ENCODE measurements at regions not wholly inside any gene's neighbourhood (a gene's known extent, or its start where the extent isn't known, plus 50 kb on each side); places are given as distances from the start of the nearest gene placed in this dataset.
"Not testable (repeated sequence)": the region's sequence is repeated elsewhere in the genome, so short reads cannot be mapped to it uniquely, and the experiment has no call there.

DNA sequence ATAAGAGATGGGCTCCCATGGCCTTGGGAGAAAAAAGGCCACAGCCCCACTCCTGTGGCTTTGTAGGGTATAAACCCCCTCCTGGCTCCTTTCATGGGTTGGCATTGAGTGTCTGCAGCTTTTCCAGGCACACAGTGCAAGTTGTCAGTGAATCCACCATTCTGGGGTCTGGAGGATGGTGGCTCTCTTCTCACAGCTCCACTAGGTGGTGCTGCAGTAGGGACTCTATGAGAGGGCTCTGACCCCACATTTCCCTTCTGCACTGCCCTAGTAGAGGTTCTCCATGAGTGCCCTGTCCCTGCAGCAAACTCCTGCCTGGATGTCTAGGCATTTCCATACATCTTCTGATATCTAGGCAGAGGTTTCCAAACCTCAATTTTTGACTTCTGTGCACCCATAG, 136.5 kb upstream of the FRG2C start:
- H3K27me3 ChIP-seq (replicated peaks in 1 of 2; ENCODE audit: control insufficient read depth in 2 of 2, insufficient read depth in 2 of 2, low read length in 1 of 2), result not testable (repeated sequence)

GRCh38 chr3:75552095-75552494, 112.0 kb upstream of the FRG2C start:
- H3K9ac ChIP-seq (ENCODE audit: control insufficient read depth, insufficient read depth, low read length); in situ Hi-C loops (cut with MboI); H3K4me1 ChIP-seq (ENCODE audit: control insufficient read depth, insufficient read depth, low read length); H3K4me2 ChIP-seq (ENCODE audit: control insufficient read depth, insufficient read depth); H4K20me1 ChIP-seq (ENCODE audit: control insufficient read depth, insufficient read depth); DNase-seq (ENCODE audit: low read depth, low spot score); H3K27ac ChIP-seq (ENCODE audit: control insufficient read depth, insufficient read depth); H3K4me3 ChIP-seq; CTCF ChIA-PET; H2AFZ ChIP-seq (ENCODE audit: control insufficient read depth, low read depth, low read length); H3K9me3 ChIP-seq (replicated peaks; ENCODE audit: control insufficient read depth, insufficient read depth, low read length); H3K27me3 ChIP-seq (replicated peaks in 1 of 2; ENCODE audit: control insufficient read depth in 2 of 2, insufficient read depth in 2 of 2, low read length in 1 of 2); FAIRE-seq; POLR2A ChIA-PET; ATAC-seq; BruUV-seq (replicated peaks); RAD21 ChIA-PET (ENCODE audit: unreplicated experiment); H3K79me2 ChIP-seq (ENCODE audit: control insufficient read depth, insufficient read depth, low read length); H3K36me3 ChIP-seq (ENCODE audit: control insufficient read depth in 2 of 2, insufficient read depth in 2 of 2, low read length in 1 of 2); SMC1A ChIA-PET (ENCODE audit: uncharacterized antibody, unreplicated experiment): not testable (repeated sequence)
- WGBS (ENCODE audit: insufficient coverage, insufficient replicate concordance, low lambda C conversion rate, missing lambda C conversion rate), result 54% methylated on average over 11 of the region's 11 CpGs
- intact Hi-C loops (cut with micrococcal nuclease; ENCODE audit: unreplicated experiment), result loop anchor here (10.0 kb wide), 1 partner anchor 257 kb away; no protein-coding TSS in a partner anchor
- TF ChIP-seq YY1 (IDR thresholded peaks at IDR 0.05; ENCODE audit: low read depth, low read length), result 0 out of 2 replicates have a peak, but pooled peaks have one; percentile 18
- TF ChIP-seq CTCF (IDR thresholded peaks at IDR 0.05 in 2 of 3, conservative IDR thresholded peaks at IDR 0.05 in 1 of 3; ENCODE audit: control insufficient read depth in 2 of 3, extremely low read depth in 1 of 3, insufficient read depth in 1 of 3, low read depth in 3 of 3, low read length in 3 of 3), result peak; percentile 40 to 55 (median 52)
- TF ChIP-seq SMC3 (IDR thresholded peaks at IDR 0.05; ENCODE audit: borderline replicate concordance, low read length), result peak; percentile 6; the same call in 1 of the 2 replicates
- peak; percentile 54 for TF ChIP-seq RAD21 (IDR thresholded peaks at IDR 0.05; ENCODE audit: insufficient read depth, low read depth, low read length)

More for the DNA sequence above, 136.5 kb upstream of the FRG2C start:
- H3K9ac ChIP-seq (ENCODE audit: control insufficient read depth, insufficient read depth, low read length); ATAC-seq; H3K4me2 ChIP-seq (ENCODE audit: control insufficient read depth, insufficient read depth); H2AFZ ChIP-seq (ENCODE audit: control insufficient read depth, low read depth, low read length); BruUV-seq (replicated peaks); H3K4me1 ChIP-seq (ENCODE audit: control insufficient read depth, insufficient read depth, low read length); in situ Hi-C loops (cut with MboI); CTCF ChIA-PET; intact Hi-C loops (cut with micrococcal nuclease; ENCODE audit: unreplicated experiment); SMC1A ChIA-PET (ENCODE audit: uncharacterized antibody, unreplicated experiment); RAD21 ChIA-PET (ENCODE audit: unreplicated experiment); H3K9me3 ChIP-seq (replicated peaks; ENCODE audit: control insufficient read depth, insufficient read depth, low read length); H4K20me1 ChIP-seq (ENCODE audit: control insufficient read depth, insufficient read depth); H3K27ac ChIP-seq (ENCODE audit: control insufficient read depth, insufficient read depth); FAIRE-seq; H3K4me3 ChIP-seq; H3K36me3 ChIP-seq (ENCODE audit: control insufficient read depth in 2 of 2, insufficient read depth in 2 of 2, low read length in 1 of 2); POLR2A ChIA-PET; DNase-seq (ENCODE audit: low read depth, low spot score); H3K79me2 ChIP-seq (ENCODE audit: control insufficient read depth, insufficient read depth, low read length): not testable (repeated sequence)

DNA sequence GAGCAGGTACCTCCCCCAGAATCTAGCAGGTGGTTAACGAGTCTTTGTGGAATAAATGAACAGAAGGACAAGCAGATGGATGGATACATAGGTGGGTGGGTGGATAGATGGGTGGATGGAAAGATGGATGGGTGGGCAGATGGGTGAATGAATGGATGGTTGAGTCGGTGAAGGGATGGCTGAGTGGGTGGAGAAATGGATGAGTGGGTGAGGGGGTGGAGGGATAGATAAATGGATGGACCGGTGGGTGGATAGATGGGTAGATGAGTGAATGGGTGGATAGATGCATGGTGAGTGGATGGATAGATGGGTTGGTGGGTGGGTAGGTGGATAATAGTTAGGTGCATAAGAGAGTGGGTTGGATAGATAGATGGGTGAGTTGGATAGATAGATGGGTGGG, 99.7 kb upstream of the FRG2C start:
- not testable (repeated sequence) for FAIRE-seq, ATAC-seq

More for the DNA sequence above, 99.7 kb upstream of the FRG2C start:
- H3K27ac ChIP-seq (ENCODE audit: control insufficient read depth, insufficient read depth); H3K36me3 ChIP-seq (ENCODE audit: control insufficient read depth in 2 of 2, insufficient read depth in 2 of 2, low read length in 1 of 2); SMC1A ChIA-PET (ENCODE audit: uncharacterized antibody, unreplicated experiment); H3K4me3 ChIP-seq; in situ Hi-C loops (cut with MboI); H4K20me1 ChIP-seq (ENCODE audit: control insufficient read depth, insufficient read depth); H3K9ac ChIP-seq (ENCODE audit: control insufficient read depth, insufficient read depth, low read length); DNase-seq (ENCODE audit: low read depth, low spot score); RAD21 ChIA-PET (ENCODE audit: unreplicated experiment); POLR2A ChIA-PET; CTCF ChIA-PET; H3K4me1 ChIP-seq (ENCODE audit: control insufficient read depth, insufficient read depth, low read length); H3K9me3 ChIP-seq (replicated peaks; ENCODE audit: control insufficient read depth, insufficient read depth, low read length); H3K27me3 ChIP-seq (replicated peaks in 1 of 2; ENCODE audit: control insufficient read depth in 2 of 2, insufficient read depth in 2 of 2, low read length in 1 of 2); intact Hi-C loops (cut with micrococcal nuclease; ENCODE audit: unreplicated experiment); H2AFZ ChIP-seq (ENCODE audit: control insufficient read depth, low read depth, low read length); H3K4me2 ChIP-seq (ENCODE audit: control insufficient read depth, insufficient read depth); H3K79me2 ChIP-seq (ENCODE audit: control insufficient read depth, insufficient read depth, low read length); BruUV-seq (replicated peaks): not testable (repeated sequence)
- WGBS (ENCODE audit: insufficient coverage, insufficient replicate concordance, low lambda C conversion rate, missing lambda C conversion rate), result 21% methylated on average over 3 of the region's 3 CpGs

Measured in GM12878 (cell line).